ENCODE measurements at regions not wholly inside any gene's neighbourhood (a gene's known extent, or its start where the extent isn't known, plus 50 kb on each side); places are given as distances from the start of the nearest gene placed in this dataset.

DNA sequence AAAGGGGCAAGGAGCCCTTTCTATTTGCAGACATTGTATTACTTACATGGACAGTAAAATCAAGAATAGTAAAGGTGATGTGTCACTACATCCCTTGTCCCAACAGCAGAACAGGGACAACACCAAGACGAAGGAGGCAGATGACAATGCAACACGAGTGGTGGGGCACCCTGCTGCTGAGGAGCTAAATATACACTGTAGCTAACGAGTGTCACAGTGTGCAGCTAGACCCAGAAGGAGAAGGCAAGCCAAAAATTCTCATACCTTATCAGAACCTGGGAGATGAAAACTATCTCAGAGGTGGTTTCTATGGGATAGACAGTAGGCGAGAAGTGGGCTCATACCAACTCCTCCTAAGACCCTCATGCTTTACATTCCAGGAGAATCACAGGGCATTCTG lies 518.4 kb upstream of the LRRTM1 start:
- DNase-seq (ENCODE audit: low read depth, low spot score) = no peak
- ATAC-seq = no peak
- ChIA-PET POLR2A (interaction anchor here (0.6 kb wide), 1 partner anchor 19 kb away, joined by 5 read pairs; no protein-coding TSS in a partner anchor), SMC1A (ENCODE audit: uncharacterized antibody, unreplicated experiment) (no interaction called here), CTCF (no interaction called here), RAD21 (ENCODE audit: unreplicated experiment) (no interaction called here)
- no peaks in the 10 kb centered on the region for H3K4me1 ChIP-seq (ENCODE audit: control insufficient read depth, insufficient read depth, low read length)
- no TSS peak for BruUV-seq (replicated peaks)
- in situ Hi-C loops (cut with MboI) = no loop called here
- TF ChIP-seq MTA2 (IDR thresholded peaks at IDR 0.05; ENCODE audit: low read depth) (no peak), BCL11A (IDR thresholded peaks at IDR 0.05; ENCODE audit: low read depth, low read length) (no peak), CBX5 (IDR thresholded peaks at IDR 0.05; ENCODE audit: low read depth) (no peak), DPF2 (IDR thresholded peaks at IDR 0.05) (no peak), LARP7 (IDR thresholded peaks at IDR 0.05) (no peak), CREM (IDR thresholded peaks at IDR 0.05; ENCODE audit: low read depth) (no peak), STAT1 (conservative IDR thresholded peaks at IDR 0.05) (no peak)
- H4K20me1 ChIP-seq (ENCODE audit: control insufficient read depth, insufficient read depth) = no peaks in the 10 kb centered on the region
- H3K9ac ChIP-seq (ENCODE audit: control insufficient read depth, insufficient read depth, low read length) = no peak overlapping the region
- intact Hi-C loops (cut with micrococcal nuclease; ENCODE audit: unreplicated experiment) = no loop called here
- no peaks in the 10 kb centered on the region for H3K79me2 ChIP-seq (ENCODE audit: control insufficient read depth, insufficient read depth, low read length)
- FAIRE-seq = no peak
- no peak overlapping the region for H3K27ac ChIP-seq (ENCODE audit: control insufficient read depth, insufficient read depth)
- no peaks in the 10 kb centered on the region for H3K27me3 ChIP-seq (replicated peaks in 1 of 2; ENCODE audit: control insufficient read depth in 2 of 2, insufficient read depth in 2 of 2, low read length in 1 of 2)
- H3K9me3 ChIP-seq (replicated peaks; ENCODE audit: control insufficient read depth, insufficient read depth, low read length) = no peaks in the 10 kb centered on the region
- H2AFZ ChIP-seq (ENCODE audit: control insufficient read depth, low read depth, low read length) = no peak overlapping the region
- no peak overlapping the region for H3K4me3 ChIP-seq
- WGBS (ENCODE audit: insufficient coverage, insufficient replicate concordance, low lambda C conversion rate, missing lambda C conversion rate) = 9% methylated on average over 4 of the region's 4 CpGs
- no peak overlapping the region for H3K4me2 ChIP-seq (ENCODE audit: control insufficient read depth, insufficient read depth)
- H3K36me3 ChIP-seq (ENCODE audit: control insufficient read depth in 2 of 2, insufficient read depth in 2 of 2, low read length in 1 of 2) = no peaks in the 10 kb centered on the region

DNA sequence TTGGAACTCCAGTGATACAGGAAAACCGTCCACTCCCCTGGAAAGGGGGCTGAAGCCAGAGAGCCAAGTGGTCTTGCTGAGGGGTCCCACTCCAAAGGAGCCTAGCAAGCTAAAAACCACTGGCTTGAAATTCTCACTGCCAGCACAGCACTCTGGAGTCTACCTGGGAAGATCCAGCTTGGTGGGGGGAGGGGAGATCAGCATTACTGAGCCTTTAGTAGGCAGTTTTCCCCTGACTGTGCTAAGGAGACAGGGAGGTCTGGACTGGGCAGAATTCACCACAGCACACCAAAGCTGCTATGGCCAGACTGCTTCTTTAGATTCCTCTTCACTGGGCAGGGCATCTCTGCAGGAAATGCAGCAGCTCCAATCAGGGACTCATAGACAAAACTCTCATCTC lies 510.7 kb upstream of the LRRTM1 start:
- Histone ChIP-seq H3K36me3 (ENCODE audit: control insufficient read depth in 2 of 2, insufficient read depth in 2 of 2, low read length in 1 of 2) (no peaks in the 10 kb centered on the region), H3K9ac (ENCODE audit: control insufficient read depth, insufficient read depth, low read length) (no peak overlapping the region), H3K27ac (ENCODE audit: control insufficient read depth, insufficient read depth) (no peak overlapping the region), H4K20me1 (ENCODE audit: control insufficient read depth, insufficient read depth) (no peaks in the 10 kb centered on the region), H3K4me1 (ENCODE audit: control insufficient read depth, insufficient read depth, low read length) (no peaks in the 10 kb centered on the region), H3K79me2 (ENCODE audit: control insufficient read depth, insufficient read depth, low read length) (no peaks in the 10 kb centered on the region), H3K4me2 (ENCODE audit: control insufficient read depth, insufficient read depth) (no peak overlapping the region), H3K9me3 (replicated peaks; ENCODE audit: control insufficient read depth, insufficient read depth, low read length) (no peaks in the 10 kb centered on the region), H2AFZ (ENCODE audit: control insufficient read depth, low read depth, low read length) (no peak overlapping the region), H3K27me3 (replicated peaks in 1 of 2; ENCODE audit: control insufficient read depth in 2 of 2, insufficient read depth in 2 of 2, low read length in 1 of 2) (no peaks in the 10 kb centered on the region), H3K4me3 (no peak overlapping the region)
- ChIA-PET SMC1A (ENCODE audit: uncharacterized antibody, unreplicated experiment) (no interaction called here), CTCF (no interaction called here), POLR2A (no interaction called here), RAD21 (ENCODE audit: unreplicated experiment) (no interaction called here)
- no peak for ATAC-seq
- BruUV-seq (replicated peaks) = no TSS peak
- intact Hi-C loops (cut with micrococcal nuclease; ENCODE audit: unreplicated experiment) (no loop called here), in situ Hi-C loops (cut with MboI) (no loop called here)
- FAIRE-seq = no peak
- 0% methylated on average over 1 of the region's 1 CpG for WGBS (ENCODE audit: insufficient coverage, insufficient replicate concordance, low lambda C conversion rate, missing lambda C conversion rate)
- no peak for TF ChIP-seq ZNF207 (IDR thresholded peaks at IDR 0.05; ENCODE audit: borderline replicate concordance)
- TF ChIP-seq, protein P1, sequence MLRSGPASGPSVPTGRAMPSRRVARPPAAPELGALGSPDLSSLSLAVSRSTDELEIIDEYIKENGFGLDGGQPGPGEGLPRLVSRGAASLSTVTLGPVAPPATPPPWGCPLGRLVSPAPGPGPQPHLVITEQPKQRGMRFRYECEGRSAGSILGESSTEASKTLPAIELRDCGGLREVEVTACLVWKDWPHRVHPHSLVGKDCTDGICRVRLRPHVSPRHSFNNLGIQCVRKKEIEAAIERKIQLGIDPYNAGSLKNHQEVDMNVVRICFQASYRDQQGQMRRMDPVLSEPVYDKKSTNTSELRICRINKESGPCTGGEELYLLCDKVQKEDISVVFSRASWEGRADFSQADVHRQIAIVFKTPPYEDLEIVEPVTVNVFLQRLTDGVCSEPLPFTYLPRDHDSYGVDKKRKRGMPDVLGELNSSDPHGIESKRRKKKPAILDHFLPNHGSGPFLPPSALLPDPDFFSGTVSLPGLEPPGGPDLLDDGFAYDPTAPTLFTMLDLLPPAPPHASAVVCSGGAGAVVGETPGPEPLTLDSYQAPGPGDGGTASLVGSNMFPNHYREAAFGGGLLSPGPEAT (IDR thresholded peaks at IDR 0.05; ENCODE audit: low read depth) = no peak
- TF ChIP-seq CREB1 (IDR thresholded peaks at IDR 0.05; ENCODE audit: low read depth) = no peak
- no peak for TF ChIP-seq SIN3A (IDR thresholded peaks at IDR 0.05; ENCODE audit: low read depth, low read length)
- TF ChIP-seq CREM (IDR thresholded peaks at IDR 0.05; ENCODE audit: low read depth) = no peak
- TF ChIP-seq SIX5 (IDR thresholded peaks at IDR 0.05; ENCODE audit: low read depth, low read length, severe bottlenecking) = no peak
- TF ChIP-seq KDM1A (IDR thresholded peaks at IDR 0.05; ENCODE audit: borderline replicate concordance) = no peak
- no peak for DNase-seq (ENCODE audit: low read depth, low spot score)
